ENCODE measurements at regions not wholly inside any gene's neighbourhood (a gene's known extent, or its start where the extent isn't known, plus 50 kb on each side); places are given as distances from the start of the nearest gene placed in this dataset.

DNA sequence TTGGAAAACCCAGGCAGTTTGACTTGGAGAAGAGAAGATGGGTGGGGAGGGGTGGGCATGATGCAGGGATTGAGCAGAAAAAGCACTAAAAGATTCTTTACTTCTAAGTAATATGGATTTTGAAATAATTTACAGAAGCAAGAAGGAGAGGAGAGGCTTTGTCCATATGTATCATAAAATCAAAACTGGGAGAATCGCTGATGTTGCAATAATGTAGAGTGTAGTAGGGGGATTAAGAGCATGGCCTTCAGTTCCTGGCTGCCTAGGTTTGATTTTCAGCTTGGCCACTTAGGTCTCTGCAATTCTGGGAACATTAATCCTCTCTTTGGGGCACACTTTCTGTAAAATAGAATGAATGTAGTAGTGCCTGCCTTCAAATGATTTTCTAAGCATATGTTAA is 1760.4 kb upstream of the CELF4 start:
- TF ChIP-seq, protein P1, sequence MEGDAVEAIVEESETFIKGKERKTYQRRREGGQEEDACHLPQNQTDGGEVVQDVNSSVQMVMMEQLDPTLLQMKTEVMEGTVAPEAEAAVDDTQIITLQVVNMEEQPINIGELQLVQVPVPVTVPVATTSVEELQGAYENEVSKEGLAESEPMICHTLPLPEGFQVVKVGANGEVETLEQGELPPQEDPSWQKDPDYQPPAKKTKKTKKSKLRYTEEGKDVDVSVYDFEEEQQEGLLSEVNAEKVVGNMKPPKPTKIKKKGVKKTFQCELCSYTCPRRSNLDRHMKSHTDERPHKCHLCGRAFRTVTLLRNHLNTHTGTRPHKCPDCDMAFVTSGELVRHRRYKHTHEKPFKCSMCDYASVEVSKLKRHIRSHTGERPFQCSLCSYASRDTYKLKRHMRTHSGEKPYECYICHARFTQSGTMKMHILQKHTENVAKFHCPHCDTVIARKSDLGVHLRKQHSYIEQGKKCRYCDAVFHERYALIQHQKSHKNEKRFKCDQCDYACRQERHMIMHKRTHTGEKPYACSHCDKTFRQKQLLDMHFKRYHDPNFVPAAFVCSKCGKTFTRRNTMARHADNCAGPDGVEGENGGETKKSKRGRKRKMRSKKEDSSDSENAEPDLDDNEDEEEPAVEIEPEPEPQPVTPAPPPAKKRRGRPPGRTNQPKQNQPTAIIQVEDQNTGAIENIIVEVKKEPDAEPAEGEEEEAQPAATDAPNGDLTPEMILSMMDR (IDR thresholded peaks at IDR 0.05): no peak
- TF ChIP-seq EP300 (IDR thresholded peaks at IDR 0.05) (no peak), POLR2A (IDR thresholded peaks at IDR 0.05) (no peak)
